ENCODE measurements at regions not wholly inside any gene's neighbourhood (a gene's known extent, or its start where the extent isn't known, plus 50 kb on each side); places are given as distances from the start of the nearest gene placed in this dataset.

DNA sequence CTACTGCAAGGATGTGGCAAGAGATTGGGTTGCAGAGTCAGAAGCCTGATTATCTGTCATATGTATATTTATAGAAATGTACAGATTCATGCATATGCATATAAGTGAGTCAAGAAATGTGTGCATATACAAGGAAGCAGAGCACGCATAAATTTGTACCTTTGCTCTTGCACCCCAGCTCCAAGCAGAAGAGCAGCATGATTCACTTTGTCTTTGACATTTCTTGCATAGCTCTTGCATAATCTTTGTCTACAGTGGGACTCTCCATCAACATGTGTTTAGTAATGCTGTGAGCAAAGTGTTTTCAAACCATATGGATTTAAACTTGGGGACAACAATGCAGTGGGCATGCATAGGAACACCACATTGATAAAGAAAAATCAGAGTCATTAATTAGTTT, 330.7 kb upstream of the DCN start:
- H3K27me3 ChIP-seq, result no peaks in the 10 kb centered on the region
- no peak for DNase-seq (ENCODE audit: low spot score)
- H3K9me3 ChIP-seq, result no peaks in the 10 kb centered on the region
- H3K36me3 ChIP-seq, result no peaks in the 10 kb centered on the region
- no peak for TF ChIP-seq CTCF (IDR thresholded peaks at IDR 0.05)
- H3K4me1 ChIP-seq, result no peaks in the 10 kb centered on the region
- no peak overlapping the region for H3K4me3 ChIP-seq
- H3K27ac ChIP-seq, result no peak overlapping the region

GRCh38 chr12:91511795-91512420, 329.3 kb upstream of the DCN start:
- no peak for DNase-seq (ENCODE audit: low spot score)
- Histone ChIP-seq H3K9me3 (no peaks in the 10 kb centered on the region), H3K4me3 (no peak overlapping the region), H3K36me3 (no peaks in the 10 kb centered on the region), H3K27ac (no peak overlapping the region), H3K27me3 (no peaks in the 10 kb centered on the region), H3K4me1 (no peaks in the 10 kb centered on the region)
- no peak for TF ChIP-seq CTCF (IDR thresholded peaks at IDR 0.05)

DNA sequence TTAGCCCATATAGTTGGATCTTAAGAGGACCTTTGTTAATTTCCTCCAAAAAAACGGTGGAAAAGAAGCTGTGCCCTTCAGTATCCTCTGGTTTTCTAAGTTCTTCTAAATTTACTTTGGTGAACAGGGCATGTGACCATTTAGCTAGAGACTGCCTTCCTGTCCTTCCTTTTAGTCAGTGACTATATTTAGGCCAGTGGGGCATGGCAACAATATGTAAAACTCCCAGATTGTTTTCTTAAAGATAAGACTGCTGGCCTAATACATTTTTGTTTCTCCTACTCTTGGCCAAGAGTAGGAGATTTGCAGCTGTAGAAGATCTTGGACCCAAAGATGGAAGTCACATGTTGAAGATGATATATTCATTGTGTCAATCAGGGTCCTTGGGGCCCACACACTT, 325.1 kb upstream of the DCN start:
- H3K9me3 ChIP-seq, result no peaks in the 10 kb centered on the region
- peaks cover 0 to 5% of the 10 kb centered on the region in 2 donors for H3K4me1 ChIP-seq
- H3K36me3 ChIP-seq, result no peaks in the 10 kb centered on the region
- no peak for DNase-seq (ENCODE audit: low spot score)
- H3K27ac ChIP-seq, result no peak overlapping the region
- H3K27me3 ChIP-seq, result no peaks in the 10 kb centered on the region
- no peak overlapping the region for H3K4me3 ChIP-seq
- TF ChIP-seq CTCF (IDR thresholded peaks at IDR 0.05), result no peak

- no peaks in the 10 kb centered on the region for H3K27me3 ChIP-seq
- TF ChIP-seq CTCF (IDR thresholded peaks at IDR 0.05), result no peak
- no peak for DNase-seq (ENCODE audit: low spot score)
- no peaks in the 10 kb centered on the region for H3K36me3 ChIP-seq
- H3K27ac ChIP-seq, result no peak overlapping the region
- H3K9me3 ChIP-seq, result no peaks in the 10 kb centered on the region
- H3K4me1 ChIP-seq, result peaks cover 0 to 5% of the 10 kb centered on the region in 2 donors
- H3K4me3 ChIP-seq, result no peak overlapping the region
These were observed 323.8 kb upstream of the DCN start for GRCh38 chr12:91506452-91506851.

- Histone ChIP-seq H3K36me3 (no peaks in the 10 kb centered on the region), H3K4me3 (no peak overlapping the region), H3K27me3 (no peaks in the 10 kb centered on the region), H3K4me1 (peaks cover 0 to 5% of the 10 kb centered on the region in 2 donors), H3K27ac (no peak overlapping the region), H3K9me3 (no peaks in the 10 kb centered on the region)
- DNase-seq (ENCODE audit: low spot score), result no peak
- TF ChIP-seq CTCF (IDR thresholded peaks at IDR 0.05), result no peak
These were observed 322.4 kb upstream of the DCN start for GRCh38 chr12:91505006-91505405.

- peaks cover 0 to 5% of the 10 kb centered on the region in 2 donors for H3K4me1 ChIP-seq
- H3K9me3 ChIP-seq, result no peaks in the 10 kb centered on the region
- no peak for DNase-seq (ENCODE audit: low spot score)
- no peak overlapping the region for H3K4me3 ChIP-seq
- H3K36me3 ChIP-seq, result no peaks in the 10 kb centered on the region
- H3K27ac ChIP-seq, result no peak overlapping the region
- no peaks in the 10 kb centered on the region for H3K27me3 ChIP-seq
- TF ChIP-seq CTCF (IDR thresholded peaks at IDR 0.05), result no peak
These were observed 319.6 kb upstream of the DCN start for GRCh38 chr12:91502208-91502607.

Data from right atrium auricular region (tissue), 2 donors.